Neutrophil (primary cell): ENCODE measurements at regions not wholly inside any gene's neighbourhood (a gene's known extent, or its start where the extent isn't known, plus 50 kb on each side); places are given as distances from the start of the nearest gene placed in this dataset.
"Not testable (repeated sequence)": the region's sequence is repeated elsewhere in the genome, so short reads cannot be mapped to it uniquely, and the experiment has no call there.

Experiments used
- H3K27ac ChIP-seq: fragments of 200-600 bp; sonication (generic); 2 replicates; pipeline ENCODE4 v1.5.1; 2016; ENCODE audit warnings: mild to moderate bottlenecking, moderate library complexity
- H3K27me3 ChIP-seq: fragments of 200-600 bp; sonication (generic); 2 replicates; pipeline ENCODE4 v1.6.0; 2016; ENCODE audit warnings: mild to moderate bottlenecking
- H3K36me3 ChIP-seq: fragments of 200-600 bp; sonication (generic); 2 replicates; pipeline ENCODE4 v1.5.1; 2017
- H3K4me1 ChIP-seq, 2 experiments: fragments of 200-600 bp in 1 of 2; sonication (generic) in 1 of 2; 1 replicate in 1 of 2; 2 replicates in 1 of 2; pipeline versions ENCODE4 v1.5.1 to v1.6.1; 2013 to 2016; ENCODE audit warnings: low read depth in 1 of 2, low read length in 1 of 2, mild to moderate bottlenecking in 1 of 2, moderate library complexity in 1 of 2; ENCODE audit not compliant: control insufficient read depth in 1 of 2, insufficient read depth in 1 of 2
- H3K4me3 ChIP-seq, 2 experiments: fragments of 200-600 bp in 1 of 2; sonication (generic) in 1 of 2; 1 replicate in 1 of 2; 2 replicates in 1 of 2; pipeline ENCODE4 v1.5.1; 2013 to 2016; ENCODE audit warnings: low read depth in 1 of 2, low read length in 1 of 2, mild to moderate bottlenecking in 1 of 2, moderate library complexity in 1 of 2
- H3K9me3 ChIP-seq: fragments of 200-600 bp; sonication (generic); 2 replicates; pipeline ENCODE4 v1.5.1; 2016
- CTCF ChIP-seq: fragments of 200-600 bp; sonication (generic); IDR thresholded peaks from 2 replicates; pipeline ENCODE4 v1.5.1; 2016; ENCODE audit warnings: antibody characterized with exemption

- Histone ChIP-seq H3K27me3 (no peaks in the 10 kb centered on the region), H3K27ac (no peak overlapping the region), H3K9me3 (no peaks in the 10 kb centered on the region), H3K4me1 (no peaks in the 10 kb centered on the region), H3K4me3 (no peak overlapping the region), H3K36me3 (no peaks in the 10 kb centered on the region)
- no peak for TF ChIP-seq CTCF
Measured at GRCh38 chr9:97186493-97186892, 121.0 kb upstream of the CCDC180 start.

DNA sequence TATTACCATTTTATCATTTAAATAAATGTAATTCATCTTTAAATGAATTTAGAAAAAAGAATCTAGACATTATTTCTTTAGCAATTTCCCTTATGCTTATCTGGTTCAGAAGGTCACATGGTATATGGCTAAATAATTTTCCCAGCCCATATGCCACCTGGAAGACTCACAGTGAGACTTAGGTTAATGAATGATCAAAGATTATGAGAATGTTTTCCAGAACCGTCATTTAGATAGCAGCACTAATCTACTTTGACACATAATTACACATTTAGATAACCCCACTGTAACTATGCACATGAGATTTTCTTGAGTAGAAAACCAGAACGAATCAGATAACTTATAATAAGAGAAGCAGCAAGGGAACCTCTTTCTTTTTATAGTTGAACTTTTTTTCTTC is 124.9 kb upstream of the CCDC180 start:
- not testable (repeated sequence) for H3K27me3 ChIP-seq, H3K4me1 ChIP-seq, H3K4me3 ChIP-seq, H3K9me3 ChIP-seq, H3K36me3 ChIP-seq, H3K27ac ChIP-seq

GRCh38 chr9:97179616-97180015 is 127.8 kb upstream of the CCDC180 start:
- no peak overlapping the region for H3K27ac ChIP-seq
- no peak for TF ChIP-seq CTCF
- no peaks in the 10 kb centered on the region for H3K27me3 ChIP-seq
- no peak overlapping the region for H3K4me3 ChIP-seq
- no peaks in the 10 kb centered on the region for H3K36me3 ChIP-seq
- H3K4me1 ChIP-seq, result no peaks in the 10 kb centered on the region
- H3K9me3 ChIP-seq, result no peaks in the 10 kb centered on the region

GRCh38 chr9:97176206-97176605 is 131.3 kb upstream of the CCDC180 start:
- no peak for TF ChIP-seq CTCF
- Histone ChIP-seq H3K4me3 (no peak overlapping the region), H3K27ac (no peak overlapping the region), H3K27me3 (no peaks in the 10 kb centered on the region), H3K4me1 (no peaks in the 10 kb centered on the region), H3K36me3 (no peaks in the 10 kb centered on the region), H3K9me3 (no peaks in the 10 kb centered on the region)

GRCh38 chr9:97168174-97168573 is 129.2 kb upstream of the CTSV start:
- not testable (repeated sequence) for H3K27ac ChIP-seq, H3K9me3 ChIP-seq

DNA sequence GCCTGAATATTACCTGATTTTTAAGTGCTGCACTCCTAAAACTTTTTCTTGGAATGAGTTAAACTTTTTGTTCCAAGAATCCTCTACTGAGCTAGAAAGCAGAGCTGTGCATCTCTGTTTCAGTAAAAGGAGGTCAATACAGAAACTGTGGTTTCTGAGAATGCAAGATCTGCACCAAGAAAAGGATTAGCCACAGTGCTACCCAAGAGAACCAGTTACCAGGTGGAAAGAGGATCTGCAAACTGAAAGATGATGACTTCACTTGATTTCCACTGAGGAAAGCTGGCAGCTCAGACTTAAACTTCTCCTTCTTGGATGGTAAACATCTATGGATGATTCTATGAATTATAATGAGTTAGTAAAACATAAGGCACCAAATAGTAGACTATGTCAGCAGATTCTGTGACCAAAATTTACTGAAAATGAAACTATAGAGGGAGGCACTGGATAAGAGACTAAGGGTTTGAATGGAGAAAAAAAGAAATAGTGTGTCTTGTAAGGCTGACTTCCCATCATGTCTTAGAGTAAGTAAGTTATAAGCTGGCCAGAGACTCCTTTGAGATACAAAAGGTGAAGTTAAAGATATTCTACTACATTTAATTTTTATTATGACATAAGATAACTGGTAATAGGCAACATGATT is 127.7 kb upstream of the CTSV start:
- H3K27ac ChIP-seq, H3K4me3 ChIP-seq, H3K4me1 ChIP-seq, H3K9me3 ChIP-seq, H3K27me3 ChIP-seq, H3K36me3 ChIP-seq: not testable (repeated sequence)

More at GRCh38 chr9:97168174-97168573, 129.2 kb upstream of the CTSV start:
- H3K4me3 ChIP-seq, H3K36me3 ChIP-seq, H3K4me1 ChIP-seq, H3K27me3 ChIP-seq: not testable (repeated sequence)

GRCh38 chr9:97160255-97160654 is 121.3 kb upstream of the CTSV start:
- Histone ChIP-seq H3K4me3 (no peak overlapping the region), H3K9me3 (no peaks in the 10 kb centered on the region), H3K4me1 (no peaks in the 10 kb centered on the region), H3K36me3 (no peaks in the 10 kb centered on the region), H3K27ac (no peak overlapping the region), H3K27me3 (peaks cover 4% of the 10 kb centered on the region)
- no peak for TF ChIP-seq CTCF

- not testable (repeated sequence) for H3K27ac ChIP-seq, H3K36me3 ChIP-seq, H3K9me3 ChIP-seq, H3K4me3 ChIP-seq, H3K4me1 ChIP-seq, H3K27me3 ChIP-seq
Measured at GRCh38 chr9:97158722-97159121, 119.8 kb upstream of the CTSV start.

DNA sequence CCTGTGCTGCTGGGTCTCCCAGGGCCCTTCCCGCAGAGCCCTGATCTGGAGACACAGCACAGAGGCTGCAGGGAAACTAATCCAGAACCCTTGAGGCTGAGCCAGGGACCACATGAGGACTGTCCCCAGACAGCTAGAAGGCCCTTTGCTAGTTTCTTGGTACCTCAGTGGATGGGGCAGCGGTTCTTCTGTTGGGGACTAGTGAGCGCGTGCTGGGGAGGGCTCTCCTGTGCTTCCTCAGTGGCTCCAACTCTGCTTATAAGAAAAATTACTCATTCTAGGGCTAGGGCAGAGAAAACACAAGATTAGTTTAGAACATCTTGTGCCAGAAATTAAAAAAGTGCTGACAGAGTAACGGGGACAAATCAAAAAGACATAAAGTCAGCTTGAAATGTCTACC is 116.5 kb upstream of the CTSV start:
- not testable (repeated sequence) for H3K27me3 ChIP-seq, H3K27ac ChIP-seq, H3K36me3 ChIP-seq, H3K4me1 ChIP-seq, H3K4me3 ChIP-seq, H3K9me3 ChIP-seq
